ENCODE measurements at regions not wholly inside any gene's neighbourhood (a gene's known extent, or its start where the extent isn't known, plus 50 kb on each side); places are given as distances from the start of the nearest gene placed in this dataset.

DNA sequence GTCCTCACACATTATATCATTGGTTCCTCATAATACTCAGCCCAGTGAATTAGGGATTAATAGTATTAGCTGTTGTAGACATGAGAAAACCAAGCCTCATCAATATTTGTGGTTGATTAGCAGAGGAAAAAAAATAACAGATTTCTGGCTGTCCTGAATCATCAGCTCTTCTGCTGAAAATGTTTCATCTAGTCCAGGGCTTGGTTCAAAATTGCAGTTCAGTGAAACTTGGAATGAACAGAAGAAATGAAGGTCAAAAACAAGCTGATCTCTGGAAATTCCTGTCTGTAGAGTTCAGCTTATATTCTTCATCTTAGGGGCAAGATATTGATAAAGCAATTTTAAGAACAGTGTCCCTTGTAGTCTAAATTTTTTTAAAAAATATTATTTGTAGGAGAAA, 361.1 kb upstream of the CCDC179 start:
- DNase-seq (ENCODE audit: insufficient read length, low spot score) (no peak), FAIRE-seq (no peak)
- TF ChIP-seq, protein P1, sequence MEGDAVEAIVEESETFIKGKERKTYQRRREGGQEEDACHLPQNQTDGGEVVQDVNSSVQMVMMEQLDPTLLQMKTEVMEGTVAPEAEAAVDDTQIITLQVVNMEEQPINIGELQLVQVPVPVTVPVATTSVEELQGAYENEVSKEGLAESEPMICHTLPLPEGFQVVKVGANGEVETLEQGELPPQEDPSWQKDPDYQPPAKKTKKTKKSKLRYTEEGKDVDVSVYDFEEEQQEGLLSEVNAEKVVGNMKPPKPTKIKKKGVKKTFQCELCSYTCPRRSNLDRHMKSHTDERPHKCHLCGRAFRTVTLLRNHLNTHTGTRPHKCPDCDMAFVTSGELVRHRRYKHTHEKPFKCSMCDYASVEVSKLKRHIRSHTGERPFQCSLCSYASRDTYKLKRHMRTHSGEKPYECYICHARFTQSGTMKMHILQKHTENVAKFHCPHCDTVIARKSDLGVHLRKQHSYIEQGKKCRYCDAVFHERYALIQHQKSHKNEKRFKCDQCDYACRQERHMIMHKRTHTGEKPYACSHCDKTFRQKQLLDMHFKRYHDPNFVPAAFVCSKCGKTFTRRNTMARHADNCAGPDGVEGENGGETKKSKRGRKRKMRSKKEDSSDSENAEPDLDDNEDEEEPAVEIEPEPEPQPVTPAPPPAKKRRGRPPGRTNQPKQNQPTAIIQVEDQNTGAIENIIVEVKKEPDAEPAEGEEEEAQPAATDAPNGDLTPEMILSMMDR (IDR thresholded peaks at IDR 0.05; ENCODE audit: insufficient read depth, missing control alignments): no peak

DNA sequence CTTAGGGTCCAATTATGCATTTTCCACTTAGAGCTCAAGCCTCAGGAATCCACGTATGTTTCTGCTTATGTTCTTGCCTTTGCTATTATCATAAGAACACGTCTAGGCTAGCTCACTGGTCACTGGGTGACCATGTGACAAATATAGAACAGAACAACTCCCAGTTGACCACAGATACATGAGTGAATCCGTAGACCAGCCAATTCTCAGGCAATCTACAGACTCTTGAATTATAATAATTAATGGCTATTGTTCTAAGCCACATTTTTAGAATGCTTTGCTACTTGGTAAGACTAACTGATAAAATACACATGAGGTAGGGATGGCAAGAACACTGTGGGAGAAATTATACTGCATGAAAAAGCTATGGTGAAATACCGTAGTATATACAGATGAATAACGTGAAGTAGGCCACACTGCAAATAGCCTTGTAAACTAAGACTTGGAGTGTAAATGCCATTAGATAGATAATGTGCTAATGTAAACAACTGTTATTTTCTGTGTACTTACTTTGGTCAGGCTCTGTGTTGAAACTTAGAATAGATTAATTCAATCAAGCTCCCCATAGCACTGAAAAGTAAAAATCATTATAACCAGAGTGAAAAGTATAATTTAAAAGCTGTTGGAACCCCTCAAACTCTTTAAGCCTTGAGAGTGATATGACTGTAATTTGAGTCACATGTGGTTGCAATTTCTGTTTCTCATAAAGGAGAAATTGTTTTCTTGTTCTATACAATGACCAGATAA, 366.2 kb upstream of the CCDC179 start:
- FAIRE-seq: no peak

DNA sequence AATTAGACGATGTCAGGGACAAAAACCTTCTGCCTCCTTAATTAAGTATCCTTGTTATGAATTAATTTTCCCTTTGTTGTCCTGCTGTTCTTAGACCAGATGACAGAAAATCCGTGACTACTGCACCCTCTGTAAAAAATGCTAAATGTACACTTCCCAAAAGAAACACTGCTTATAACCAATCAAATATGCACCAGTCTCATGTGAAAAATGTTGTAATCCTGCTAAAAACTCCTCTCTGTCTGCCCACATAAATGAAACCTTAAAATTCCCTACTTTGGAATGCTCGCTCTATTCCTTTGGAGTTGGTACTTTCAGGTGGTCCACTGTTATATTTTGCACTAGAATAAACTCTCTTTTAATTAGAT, 366.8 kb upstream of the CCDC179 start:
- TF ChIP-seq, protein P1 (IDR thresholded peaks at IDR 0.05; ENCODE audit: insufficient read depth, missing control alignments): no peak
- FAIRE-seq (no peak), DNase-seq (ENCODE audit: insufficient read length, low spot score) (no peak)

More for the DNA sequence above, 366.2 kb upstream of the CCDC179 start:
- DNase-seq (ENCODE audit: insufficient read length, low spot score): no peak
- TF ChIP-seq, protein P1 (IDR thresholded peaks at IDR 0.05; ENCODE audit: insufficient read depth, missing control alignments): no peak

DNA sequence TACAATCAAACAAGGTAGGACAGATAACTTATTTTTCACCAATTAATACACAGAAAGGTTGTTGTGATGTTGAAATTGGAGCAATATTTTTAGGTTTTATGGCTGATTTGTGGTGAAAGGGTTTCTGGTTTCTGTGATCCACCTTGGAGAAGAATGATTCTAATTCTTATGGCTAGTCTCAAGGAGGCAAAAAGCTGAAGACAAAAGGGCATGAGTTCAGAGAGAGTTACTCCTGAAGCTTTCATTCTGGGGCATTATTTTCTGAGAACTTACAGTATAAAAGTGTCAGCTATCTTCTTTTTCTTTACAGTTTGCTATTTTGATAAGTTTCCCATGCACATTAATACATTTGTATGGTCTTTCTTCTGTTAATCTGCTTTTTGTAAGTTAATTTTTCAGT, 372.4 kb upstream of the CCDC179 start:
- no peak for FAIRE-seq
- TF ChIP-seq, protein P1 (IDR thresholded peaks at IDR 0.05; ENCODE audit: insufficient read depth, missing control alignments): no peak
- DNase-seq (ENCODE audit: insufficient read length, low spot score): no peak

DNA sequence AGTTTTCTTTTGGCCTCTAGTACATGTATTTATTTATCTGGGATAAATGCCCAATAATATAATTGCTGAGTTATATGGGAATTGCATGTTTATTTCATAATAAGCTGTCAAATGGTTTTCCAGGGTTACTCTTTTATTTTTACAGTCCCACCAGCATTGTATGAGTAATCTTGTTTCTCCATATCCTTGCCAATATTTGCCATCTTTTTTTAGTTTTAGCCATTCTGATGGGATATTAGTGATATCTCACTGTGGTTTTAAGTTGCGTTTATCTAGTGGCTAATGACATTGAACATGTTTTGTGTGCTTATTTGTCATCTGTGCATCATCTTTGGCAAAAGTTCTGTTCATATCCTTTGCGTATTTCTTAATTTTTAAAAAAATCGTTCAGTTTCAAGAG, 372.8 kb upstream of the CCDC179 start:
- FAIRE-seq (no peak), DNase-seq (ENCODE audit: insufficient read length, low spot score) (no peak)
- TF ChIP-seq, protein P1 (IDR thresholded peaks at IDR 0.05; ENCODE audit: insufficient read depth, missing control alignments): no peak

DNA sequence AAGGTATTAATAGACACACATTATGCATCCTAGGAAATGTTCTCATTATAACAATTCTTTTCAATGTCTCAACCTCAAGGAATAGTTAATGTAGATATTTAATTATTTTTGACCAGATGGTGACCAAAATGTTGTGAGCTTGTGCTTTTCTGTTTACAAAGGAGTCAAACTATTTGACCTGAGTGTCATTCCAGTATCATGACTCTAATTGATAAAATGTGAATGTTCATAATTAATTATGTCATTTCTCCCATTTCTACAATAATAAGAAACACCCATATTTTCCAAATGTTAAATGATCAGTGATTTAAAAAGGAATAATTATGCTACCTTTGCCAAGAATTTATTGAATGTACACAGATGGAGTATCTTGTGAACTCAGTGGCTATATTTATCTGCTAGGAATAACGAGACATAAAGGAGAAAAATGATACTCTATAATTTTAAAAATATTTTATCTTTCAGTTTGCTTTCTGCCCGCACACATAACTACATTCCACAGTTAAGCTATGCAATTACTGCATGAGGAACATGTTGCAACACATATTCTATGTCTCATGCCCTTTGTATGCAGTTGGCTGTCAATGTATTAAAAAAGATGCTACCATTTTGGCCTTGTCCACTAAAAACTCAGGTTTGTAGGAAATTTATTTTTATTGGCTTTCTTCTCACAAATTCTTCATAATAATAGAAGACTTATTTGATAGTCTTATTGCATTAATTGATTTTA, 376.7 kb upstream of the CCDC179 start:
- FAIRE-seq (no peak), DNase-seq (ENCODE audit: insufficient read length, low spot score) (no peak)
- TF ChIP-seq, protein P1 (IDR thresholded peaks at IDR 0.05; ENCODE audit: insufficient read depth, missing control alignments): no peak

DNA sequence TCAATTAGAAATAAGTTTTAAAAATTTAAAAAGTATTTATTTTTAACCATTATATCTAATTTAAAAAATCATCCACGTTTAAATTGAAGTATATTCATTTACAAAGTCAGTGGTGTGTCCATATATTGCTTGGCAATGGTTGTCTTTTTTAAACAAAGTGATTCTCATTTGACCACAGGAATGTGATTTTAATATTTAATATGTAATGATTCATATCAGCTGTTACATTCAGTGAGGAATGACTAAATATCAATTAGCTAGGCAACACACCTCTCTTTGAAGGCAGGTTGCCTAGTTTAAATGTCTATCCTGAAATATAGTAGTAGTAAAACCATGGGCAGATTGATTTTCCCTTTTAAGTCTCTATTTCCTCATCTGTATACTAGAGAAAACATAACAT, 392.2 kb upstream of the CCDC179 start:
- no peak for FAIRE-seq
- TF ChIP-seq, protein P1 (IDR thresholded peaks at IDR 0.05; ENCODE audit: insufficient read depth, missing control alignments): no peak

More for the DNA sequence above, 392.2 kb upstream of the CCDC179 start:
- no peak for DNase-seq (ENCODE audit: insufficient read length, low spot score)

Measured in D721Med (cell line).